ENCODE measurements at regions not wholly inside any gene's neighbourhood (a gene's known extent, or its start where the extent isn't known, plus 50 kb on each side); places are given as distances from the start of the nearest gene placed in this dataset.

GRCh38 chr10:129126982-129127381 lies 340.1 kb upstream of the MGMT start:
- Histone ChIP-seq H3K4me1 (ENCODE audit: insufficient read depth, low read length) (no peaks in the 10 kb centered on the region), H3K4me3 (ENCODE audit: low read length) (no peak overlapping the region), H3K27me3 (ENCODE audit: insufficient read depth, low read length) (no peaks in the 10 kb centered on the region; the same call in 1 of the 2 replicates), H3K36me3 (ENCODE audit: insufficient read depth, low read length) (no peaks in the 10 kb centered on the region), H3K9me3 (ENCODE audit: insufficient read depth, low read depth, low read length) (peaks cover 4% of the 10 kb centered on the region; the same call in 1 of the 2 replicates), H3K9ac (ENCODE audit: low read depth, low read length) (no peak overlapping the region), H3K27ac (ENCODE audit: low read depth, low read length) (no peak overlapping the region)
- WGBS = over 99% methylated on average over 4 of the region's 4 CpGs

- Histone ChIP-seq H3K9me3 (ENCODE audit: insufficient read depth, low read depth, low read length) (no peaks in the 10 kb centered on the region), H3K4me3 (ENCODE audit: low read length) (no peak overlapping the region), H3K27me3 (ENCODE audit: insufficient read depth, low read length) (no peaks in the 10 kb centered on the region; the same call in 1 of the 2 replicates), H3K9ac (ENCODE audit: low read depth, low read length) (no peak overlapping the region), H3K36me3 (ENCODE audit: insufficient read depth, low read length) (no peaks in the 10 kb centered on the region), H3K4me1 (ENCODE audit: insufficient read depth, low read length) (no peaks in the 10 kb centered on the region; the same call in 1 of the 2 replicates), H3K27ac (ENCODE audit: low read depth, low read length) (no peak overlapping the region)
- 94% methylated on average over 12 of the region's 12 CpGs for WGBS
These were observed 335.4 kb upstream of the MGMT start for GRCh38 chr10:129131457-129132132.

GRCh38 chr10:129133856-129134255 lies 333.2 kb upstream of the MGMT start:
- no peak overlapping the region for H3K27ac ChIP-seq (ENCODE audit: low read depth, low read length)
- H3K4me3 ChIP-seq (ENCODE audit: low read length) = no peak overlapping the region
- no peak overlapping the region for H3K9ac ChIP-seq (ENCODE audit: low read depth, low read length)
- H3K9me3 ChIP-seq (ENCODE audit: insufficient read depth, low read depth, low read length) = no peaks in the 10 kb centered on the region
- H3K36me3 ChIP-seq (ENCODE audit: insufficient read depth, low read length) = no peaks in the 10 kb centered on the region
- WGBS = 94% methylated on average over 5 of the region's 5 CpGs
- no peaks in the 10 kb centered on the region; the same call in 1 of the 2 replicates for H3K27me3 ChIP-seq (ENCODE audit: insufficient read depth, low read length)
- peaks cover 6% of the 10 kb centered on the region; the same call in 1 of the 2 replicates for H3K4me1 ChIP-seq (ENCODE audit: insufficient read depth, low read length)

- Histone ChIP-seq H3K9ac (ENCODE audit: low read depth, low read length) (no peak overlapping the region), H3K36me3 (ENCODE audit: insufficient read depth, low read length) (no peaks in the 10 kb centered on the region), H3K9me3 (ENCODE audit: insufficient read depth, low read depth, low read length) (no peaks in the 10 kb centered on the region), H3K4me3 (ENCODE audit: low read length) (no peak overlapping the region), H3K27ac (ENCODE audit: low read depth, low read length) (no peak overlapping the region), H3K4me1 (ENCODE audit: insufficient read depth, low read length) (peaks cover 11% of the 10 kb centered on the region; the same call in 1 of the 2 replicates), H3K27me3 (ENCODE audit: insufficient read depth, low read length) (no peaks in the 10 kb centered on the region)
- 94% methylated on average over 11 of the region's 11 CpGs for WGBS
These were observed 332.7 kb upstream of the MGMT start for GRCh38 chr10:129134371-129134770.

GRCh38 chr10:129135624-129136023 lies 331.4 kb upstream of the MGMT start:
- H3K4me3 ChIP-seq (ENCODE audit: low read length) = no peak overlapping the region
- no peak overlapping the region for H3K27ac ChIP-seq (ENCODE audit: low read depth, low read length)
- H3K27me3 ChIP-seq (ENCODE audit: insufficient read depth, low read length) = no peaks in the 10 kb centered on the region
- H3K4me1 ChIP-seq (ENCODE audit: insufficient read depth, low read length) = peaks cover 11% of the 10 kb centered on the region; the same call in 1 of the 2 replicates
- no peaks in the 10 kb centered on the region for H3K36me3 ChIP-seq (ENCODE audit: insufficient read depth, low read length)
- no peaks in the 10 kb centered on the region for H3K9me3 ChIP-seq (ENCODE audit: insufficient read depth, low read depth, low read length)
- no peak overlapping the region for H3K9ac ChIP-seq (ENCODE audit: low read depth, low read length)
- 92% methylated on average over 5 of the region's 5 CpGs for WGBS

- peaks cover 11% of the 10 kb centered on the region; the same call in 1 of the 2 replicates for H3K4me1 ChIP-seq (ENCODE audit: insufficient read depth, low read length)
- no peaks in the 10 kb centered on the region for H3K27me3 ChIP-seq (ENCODE audit: insufficient read depth, low read length)
- H3K9ac ChIP-seq (ENCODE audit: low read depth, low read length) = no peak overlapping the region
- no peaks in the 10 kb centered on the region for H3K9me3 ChIP-seq (ENCODE audit: insufficient read depth, low read depth, low read length)
- H3K4me3 ChIP-seq (ENCODE audit: low read length) = no peak overlapping the region
- no peaks in the 10 kb centered on the region for H3K36me3 ChIP-seq (ENCODE audit: insufficient read depth, low read length)
- 84% methylated on average over 9 of the region's 9 CpGs for WGBS
- H3K27ac ChIP-seq (ENCODE audit: low read depth, low read length) = no peak overlapping the region
These were observed 331.0 kb upstream of the MGMT start for GRCh38 chr10:129136074-129136473.

- H3K27ac ChIP-seq (ENCODE audit: low read depth, low read length) = no peak overlapping the region
- no peaks in the 10 kb centered on the region for H3K36me3 ChIP-seq (ENCODE audit: insufficient read depth, low read length)
- no peaks in the 10 kb centered on the region for H3K27me3 ChIP-seq (ENCODE audit: insufficient read depth, low read length)
- H3K9me3 ChIP-seq (ENCODE audit: insufficient read depth, low read depth, low read length) = no peaks in the 10 kb centered on the region
- H3K9ac ChIP-seq (ENCODE audit: low read depth, low read length) = no peak overlapping the region
- no peak overlapping the region for H3K4me3 ChIP-seq (ENCODE audit: low read length)
- 95% methylated on average over 19 of the region's 19 CpGs for WGBS
- peaks cover 13% of the 10 kb centered on the region; the same call in 1 of the 2 replicates for H3K4me1 ChIP-seq (ENCODE audit: insufficient read depth, low read length)
These were observed 330.1 kb upstream of the MGMT start for GRCh38 chr10:129136951-129137350.

- Histone ChIP-seq H3K4me1 (ENCODE audit: insufficient read depth, low read length) (peaks cover 15% of the 10 kb centered on the region; the same call in 1 of the 2 replicates), H3K27ac (ENCODE audit: low read depth, low read length) (no peak overlapping the region), H3K9me3 (ENCODE audit: insufficient read depth, low read depth, low read length) (no peaks in the 10 kb centered on the region), H3K27me3 (ENCODE audit: insufficient read depth, low read length) (no peaks in the 10 kb centered on the region), H3K9ac (ENCODE audit: low read depth, low read length) (no peak overlapping the region), H3K36me3 (ENCODE audit: insufficient read depth, low read length) (no peaks in the 10 kb centered on the region), H3K4me3 (ENCODE audit: low read length) (no peak overlapping the region)
- WGBS = 94% methylated on average over 16 of the region's 18 CpGs
These were observed 325.8 kb upstream of the MGMT start for GRCh38 chr10:129140921-129141885.

- Histone ChIP-seq H3K9me3 (ENCODE audit: insufficient read depth, low read depth, low read length) (no peaks in the 10 kb centered on the region), H3K27ac (ENCODE audit: low read depth, low read length) (no peak overlapping the region), H3K27me3 (ENCODE audit: insufficient read depth, low read length) (no peaks in the 10 kb centered on the region), H3K36me3 (ENCODE audit: insufficient read depth, low read length) (no peaks in the 10 kb centered on the region), H3K4me1 (ENCODE audit: insufficient read depth, low read length) (no peaks in the 10 kb centered on the region), H3K9ac (ENCODE audit: low read depth, low read length) (no peak overlapping the region), H3K4me3 (ENCODE audit: low read length) (no peak overlapping the region)
- 78% methylated on average over 1 of the region's 1 CpG for WGBS
These were observed 315.8 kb upstream of the MGMT start for GRCh38 chr10:129151281-129151680.

GRCh38 chr10:129156406-129156805 lies 310.6 kb upstream of the MGMT start:
- WGBS = 95% methylated on average over 2 of the region's 2 CpGs
- no peak overlapping the region for H3K4me3 ChIP-seq (ENCODE audit: low read length)
- no peaks in the 10 kb centered on the region for H3K36me3 ChIP-seq (ENCODE audit: insufficient read depth, low read length)
- no peaks in the 10 kb centered on the region for H3K27me3 ChIP-seq (ENCODE audit: insufficient read depth, low read length)
- peaks cover 9% of the 10 kb centered on the region for H3K4me1 ChIP-seq (ENCODE audit: insufficient read depth, low read length)
- no peak overlapping the region for H3K9ac ChIP-seq (ENCODE audit: low read depth, low read length)
- no peaks in the 10 kb centered on the region for H3K9me3 ChIP-seq (ENCODE audit: insufficient read depth, low read depth, low read length)
- H3K27ac ChIP-seq (ENCODE audit: low read depth, low read length) = no peak overlapping the region

- Histone ChIP-seq H3K9ac (ENCODE audit: low read depth, low read length) (no peak overlapping the region), H3K9me3 (ENCODE audit: insufficient read depth, low read depth, low read length) (no peaks in the 10 kb centered on the region), H3K36me3 (ENCODE audit: insufficient read depth, low read length) (no peaks in the 10 kb centered on the region), H3K27me3 (ENCODE audit: insufficient read depth, low read length) (no peaks in the 10 kb centered on the region), H3K27ac (ENCODE audit: low read depth, low read length) (no peak overlapping the region), H3K4me1 (ENCODE audit: insufficient read depth, low read length) (peaks cover 16% of the 10 kb centered on the region), H3K4me3 (ENCODE audit: low read length) (no peak overlapping the region)
- WGBS = 93% methylated on average over 5 of the region's 5 CpGs
These were observed 309.9 kb upstream of the MGMT start for GRCh38 chr10:129157185-129157584.
